H1 (cell line): ENCODE measurements at regions not wholly inside any gene's neighbourhood (a gene's known extent, or its start where the extent isn't known, plus 50 kb on each side); places are given as distances from the start of the nearest gene placed in this dataset.

Source experiments
- CTCF ChIA-PET: fragments of 300-600 bp; sonication (Branson Sonifier 250); formaldehyde crosslinking; loops from one replicate; lab custom pipeline; 2021; ENCODE audit not compliant: partially characterized antibody; lab: Charles Lee
- POLR2A ChIA-PET: fragments of 300-600 bp; sonication (Branson Sonifier 250); formaldehyde crosslinking; loops from one replicate; lab custom pipeline; 2021; ENCODE audit warnings: inconsistent platforms; ENCODE audit not compliant: partially characterized antibody; lab: Charles Lee
- DNase-seq, 2 experiments: peaks; one replicate each; pipeline versions ENCODE4 v3.0.0 to v3.0.0-alpha.2; 2010 to 2022; ENCODE audit warnings: low spot score in 2 of 2, low read depth in 1 of 2, mixed read lengths in 1 of 2
- FAIRE-seq: peaks from 2 replicates; lab custom pipeline; 2011; peaks lifted over from hg19 to GRCh38; lab: Jason Lieb, UNC
- H2AFZ ChIP-seq: 2 replicates; pipeline ENCODE4 v1.8.1; 2012; ENCODE audit warnings: low read length, inconsistent platforms
- H2AK5ac ChIP-seq: 2 replicates; pipeline ENCODE4 v1.6.1; 2013; ENCODE audit warnings: low read depth, low read length
- H2BK120ac ChIP-seq: replicated peaks from 2 replicates; pipeline ENCODE3; 2013; ENCODE audit warnings: low read depth, low read length, inconsistent platforms
- H2BK12ac ChIP-seq: 2 replicates; pipeline ENCODE4 v1.6.1; 2013; ENCODE audit warnings: low read depth, low read length
- H2BK15ac ChIP-seq: 2 replicates; pipeline ENCODE4 v1.6.1; 2013; ENCODE audit warnings: low read length
- H2BK20ac ChIP-seq: 2 replicates; pipeline ENCODE4 v1.6.1; 2013; ENCODE audit warnings: low read length
- H2BK5ac ChIP-seq: 2 replicates; pipeline ENCODE4 v1.6.1; 2013; ENCODE audit warnings: low read depth, low read length
- H3K14ac ChIP-seq: 2 replicates; pipeline ENCODE4 v1.6.1; 2013; ENCODE audit warnings: inconsistent platforms; ENCODE audit not compliant: insufficient read length
- H3K18ac ChIP-seq: 2 replicates; pipeline ENCODE4 v1.6.1; 2013; ENCODE audit warnings: low read length; ENCODE audit errors: extremely low read depth
- H3K23ac ChIP-seq: 2 replicates; pipeline ENCODE4 v1.6.1; 2013; ENCODE audit warnings: inconsistent platforms; ENCODE audit not compliant: insufficient read length
- H3K23me2 ChIP-seq: 2 replicates; pipeline ENCODE4 v1.6.1; 2013; ENCODE audit warnings: low read depth, low read length
- H3K27ac ChIP-seq: 2 replicates; pipeline ENCODE4 v1.6.1; 2011; ENCODE audit warnings: low read depth, low read length, inconsistent platforms
- H3K27me3 ChIP-seq, 4 experiments: replicated peaks in 1 of 4; 1 replicate in 1 of 4; 2 replicates in 3 of 4; pipeline versions ENCODE4 v1.6.1 to v1.8.1; 2011 to 2013; ENCODE audit warnings: low read length in 3 of 4, mild to moderate bottlenecking in 3 of 4, inconsistent platforms in 2 of 4, mixed read lengths in 2 of 4, moderate library complexity in 1 of 4; ENCODE audit not compliant: control insufficient read depth in 3 of 4, insufficient read depth in 3 of 4; ENCODE audit errors: extremely low read depth in 1 of 4
- H3K36me3 ChIP-seq, 4 experiments: 2 replicates each; pipeline versions ENCODE4 v1.6.1 to v1.8.1; 2011 to 2013; ENCODE audit warnings: mild to moderate bottlenecking in 4 of 4, low read length in 3 of 4, moderate library complexity in 2 of 4, control low read depth in 1 of 4, inconsistent platforms in 1 of 4; ENCODE audit not compliant: insufficient read depth in 4 of 4, control insufficient read depth in 2 of 4
- H3K4ac ChIP-seq: replicated peaks from 2 replicates; pipeline ENCODE3; 2013; ENCODE audit warnings: low read length, low read depth, mixed read lengths, inconsistent platforms; ENCODE audit not compliant: insufficient read length
- H3K4me1 ChIP-seq, 4 experiments: replicated peaks in 1 of 4; 1 replicate in 1 of 4; 2 replicates in 3 of 4; pipeline versions ENCODE4 v1.6.1 to v1.8.1; 2011 to 2013; ENCODE audit warnings: low read length in 3 of 4, inconsistent platforms in 2 of 4, mixed read lengths in 1 of 4; ENCODE audit not compliant: insufficient read depth in 4 of 4, control insufficient read depth in 3 of 4
- H3K4me2 ChIP-seq, 2 experiments: 2 replicates each; pipeline versions ENCODE4 v1.6.1 to v1.8.1; 2011 to 2013; ENCODE audit warnings: low read depth in 2 of 2, low read length in 2 of 2, control low read depth in 1 of 2, inconsistent platforms in 1 of 2, mild to moderate bottlenecking in 1 of 2; ENCODE audit not compliant: insufficient read depth in 1 of 2
- H3K4me3 ChIP-seq, 4 experiments: fragments of 200-600, 300-600 bp in 1 of 4; sonication (generic), shearing (Covaris generic), sonication (Bioruptor Twin) in 1 of 4; 2 replicates each; pipeline versions ENCODE4 v1.5.1 to v1.8.1; 2011 to 2016; ENCODE audit warnings: low read length in 4 of 4, low read depth in 3 of 4, control low read depth in 2 of 4, inconsistent platforms in 2 of 4, mild to moderate bottlenecking in 2 of 4, mixed read lengths in 1 of 4, moderate library complexity in 1 of 4; ENCODE audit not compliant: insufficient read depth in 2 of 4; ENCODE audit errors: extremely low read depth in 1 of 4
- H3K56ac ChIP-seq: replicated peaks from 2 replicates; pipeline ENCODE3; 2013; ENCODE audit warnings: low read depth, mild to moderate bottlenecking, mixed read lengths, low read length, inconsistent platforms; ENCODE audit not compliant: insufficient read length
- H3K79me1 ChIP-seq: 2 replicates; pipeline ENCODE4 v1.6.1; 2013; ENCODE audit warnings: low read depth, low read length, control low read depth
- H3K79me2 ChIP-seq, 2 experiments: 2 replicates each; pipeline versions ENCODE4 v1.6.1 to v1.8.1; 2012 to 2013; ENCODE audit warnings: low read length in 2 of 2, mild to moderate bottlenecking in 2 of 2, inconsistent platforms in 1 of 2; ENCODE audit not compliant: insufficient read depth in 2 of 2, control insufficient read depth in 1 of 2
- H3K9ac ChIP-seq, 4 experiments: replicated peaks in 1 of 4; 1 replicate in 1 of 4; 2 replicates in 3 of 4; pipeline versions ENCODE4 v1.6.1 to v1.8.1; 2011 to 2013; ENCODE audit warnings: low read depth in 3 of 4, low read length in 3 of 4, control low read depth in 2 of 4, mild to moderate bottlenecking in 2 of 4, moderate library complexity in 2 of 4, inconsistent platforms in 1 of 4; ENCODE audit errors: extremely low read depth in 1 of 4
- H3K9me3 ChIP-seq, 2 experiments: 2 replicates each; pipeline versions ENCODE4 v1.6.1 to v1.8.1; 2012 to 2013; ENCODE audit warnings: mild to moderate bottlenecking in 2 of 2, moderate library complexity in 2 of 2, control low read depth in 1 of 2, inconsistent platforms in 1 of 2, low read depth in 1 of 2, low read length in 1 of 2, mixed read lengths in 1 of 2; ENCODE audit not compliant: insufficient read depth in 2 of 2
- H4K20me1 ChIP-seq, 2 experiments: replicated peaks in 1 of 2; 2 replicates each; pipeline versions ENCODE3 to v1.8.1; 2011 to 2013; ENCODE audit warnings: inconsistent platforms in 2 of 2, low read length in 2 of 2, mild to moderate bottlenecking in 1 of 2; ENCODE audit not compliant: insufficient read depth in 2 of 2, control insufficient read depth in 1 of 2
- H4K5ac ChIP-seq: 2 replicates; pipeline ENCODE4 v1.6.1; 2013; ENCODE audit warnings: low read length, low read depth, mixed read lengths, inconsistent platforms; ENCODE audit not compliant: insufficient read length
- H4K8ac ChIP-seq: 2 replicates; pipeline ENCODE4 v1.8.0; 2013; ENCODE audit warnings: mild to moderate bottlenecking, moderate library complexity, low read length, inconsistent platforms; ENCODE audit not compliant: insufficient read depth; ENCODE audit errors: extremely low read depth
- H4K91ac ChIP-seq: replicated peaks from 2 replicates; pipeline ENCODE3; 2013; ENCODE audit warnings: low read length, mixed read lengths, inconsistent platforms; ENCODE audit not compliant: insufficient read length
- BRCA1 ChIP-seq: IDR thresholded peaks from 2 replicates; pipeline ENCODE4 v1.6.1; 2012; ENCODE audit warnings: low read depth, low read length, improper control_type of control experiment
- CREB1 ChIP-seq: IDR thresholded peaks from 2 replicates; pipeline ENCODE4 v1.6.1; 2012; ENCODE audit warnings: inconsistent platforms
- HDAC2 ChIP-seq, 2 experiments: fragments of 300-600 bp in 1 of 2; sonication (generic) in 1 of 2; IDR thresholded peaks; 2 replicates each; pipeline ENCODE4 v1.6.1; 2011 to 2012; ENCODE audit warnings: low read depth in 2 of 2, low read length in 2 of 2, mild to moderate bottlenecking in 2 of 2, moderate library complexity in 2 of 2, borderline replicate concordance in 1 of 2, inconsistent platforms in 1 of 2
- HDAC6 ChIP-seq: IDR thresholded peaks from one replicate; pipeline ENCODE4 v1.7.1; 2012; ENCODE audit warnings: low read depth, mild to moderate bottlenecking, inconsistent platforms, low read length, moderate library complexity
- NRF1 ChIP-seq: IDR thresholded peaks from 2 replicates; pipeline ENCODE4 v1.6.1; 2011; ENCODE audit warnings: mild to moderate bottlenecking, low read depth, low read length, improper control_type of control experiment
- PHF8 ChIP-seq: fragments of 200-600 bp; sonication (generic); conservative IDR thresholded peaks from 2 replicates; pipeline ENCODE4 v1.7.1; 2012; ENCODE audit warnings: low read depth, mild to moderate bottlenecking, inconsistent platforms, low read length, moderate library complexity
- POLR2A ChIP-seq, 2 experiments: IDR thresholded peaks; 1 replicate in 1 of 2; 2 replicates in 1 of 2; pipeline ENCODE4 v1.6.1; 2011; ENCODE audit warnings: low read depth in 2 of 2, low read length in 2 of 2, mild to moderate bottlenecking in 2 of 2; ENCODE audit errors: control extremely low read depth in 1 of 2
- POLR2AphosphoS5 ChIP-seq: IDR thresholded peaks from 2 replicates; pipeline ENCODE4 v1.6.1; 2011; ENCODE audit warnings: low read depth, low read length
- RFX5 ChIP-seq: IDR thresholded peaks from 2 replicates; pipeline ENCODE4 v1.6.1; 2011; ENCODE audit warnings: low read depth, low read length, improper control_type of control experiment, borderline replicate concordance
- whole genome bisulfite sequencing, 2 experiments: shearing (Covaris generic) in 1 of 2; methylation state at CpG; one replicate each; pipeline versions ENCODE4 v1.1.6 to v1.1.7; 2013 to 2015; ENCODE audit warnings: low lambda C conversion rate in 2 of 2, mixed read lengths in 2 of 2, inconsistent platforms in 1 of 2, low coverage in 1 of 2, missing lambda C conversion rate in 1 of 2; ENCODE audit not compliant: insufficient replicate concordance in 2 of 2, insufficient coverage in 1 of 2, insufficient read length in 1 of 2; ENCODE audit errors: extremely low coverage in 1 of 2, missing lambda C conversion rate in 1 of 2; 5-methylcytosine and 5-hydroxymethylcytosine counted together
- TF ChIP-seq, protein P1 (sequence below): IDR thresholded peaks from 2 replicates; pipeline ENCODE4 v1.6.1; 2012; ENCODE audit warnings: inconsistent platforms

DNA sequence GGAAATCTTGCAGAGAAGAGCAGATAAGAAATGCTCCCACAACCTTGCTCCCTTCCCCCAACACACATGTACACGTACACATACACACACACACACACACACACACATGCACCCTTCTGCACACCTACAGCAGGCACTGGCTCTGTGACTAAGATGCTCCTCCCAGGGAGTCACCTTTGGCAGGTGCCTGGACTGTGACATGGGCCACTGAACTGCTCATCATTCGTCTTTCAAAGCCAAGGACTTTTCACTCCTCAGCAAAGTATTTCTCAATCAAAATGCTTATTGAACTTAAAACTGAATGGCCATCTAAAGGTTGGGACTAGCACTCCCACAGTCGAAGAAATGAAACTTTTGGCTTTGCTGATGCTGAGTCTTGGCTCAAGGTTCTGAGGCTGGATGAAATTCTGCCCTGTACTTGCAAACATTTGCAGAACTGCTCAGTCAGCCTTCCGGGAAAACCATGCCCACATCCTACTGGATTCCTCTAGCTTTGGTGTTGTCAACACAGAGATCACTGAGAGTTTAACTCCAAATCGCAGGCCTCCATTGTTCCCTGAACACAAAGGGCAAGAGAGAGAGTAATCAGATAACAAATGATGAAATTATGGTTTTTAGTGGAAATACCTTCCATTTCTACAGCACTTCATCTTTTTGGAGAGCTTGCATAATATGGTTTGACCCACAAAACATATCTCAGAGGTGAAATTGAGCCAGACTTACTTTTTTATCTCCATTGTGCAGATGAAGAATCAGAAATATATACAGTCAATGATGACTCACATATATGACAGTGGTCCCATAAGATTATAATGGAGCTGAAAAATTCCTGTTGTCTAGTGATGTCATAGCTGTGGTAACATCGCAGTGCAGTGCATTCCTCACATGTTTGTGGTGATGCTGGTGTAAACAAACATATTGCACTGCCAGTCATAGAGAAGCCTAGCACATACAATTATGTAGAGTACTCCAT is 72.4 kb upstream of the BCAR3 start:
- no peak overlapping the region for H2AFZ ChIP-seq
- WGBS, 2 experiments, result 80% methylated on average over 6 of the region's 6 CpGs; no CpG with 5 or more reads in 1 of the 2 experiments

More for the DNA sequence above, 72.4 kb upstream of the BCAR3 start:
- Histone ChIP-seq H3K23me2 (no peaks in the 10 kb centered on the region; the same call in 1 of the 2 replicates), H3K4me1 (0 out of 7 replicates have a peak, but pooled peaks cover 0 to 2% (median 0%) of the 10 kb centered on the region in 4 experiments), H3K79me1 (no peaks in the 10 kb centered on the region), H3K4me3 (no peak overlapping the region), H3K18ac (no peak overlapping the region), H2BK15ac (no peak overlapping the region), H4K5ac (no peak overlapping the region), H3K4ac (no peak overlapping the region), H3K9ac (no peak overlapping the region), H3K27ac (no peak overlapping the region), H3K56ac (no peak overlapping the region), H3K36me3 (no peaks in the 10 kb centered on the region; a peak in 1 of 8 replicates), H3K14ac (no peak overlapping the region), H3K23ac (no peak overlapping the region), H2BK12ac (no peak overlapping the region), H3K9me3 (no peaks in the 10 kb centered on the region), H3K79me2 (no peaks in the 10 kb centered on the region), H3K27me3 (no peaks in the 10 kb centered on the region), H4K8ac (no peak overlapping the region), H2BK120ac (no peak overlapping the region), H4K91ac (no peak overlapping the region), H2BK20ac (no peak overlapping the region), H2BK5ac (no peak overlapping the region), H3K4me2 (no peak overlapping the region), H2AK5ac (no peak overlapping the region), H4K20me1 (no peaks in the 10 kb centered on the region)
- DNase-seq, result no peak
- ChIA-PET CTCF (interaction anchor here (1.0 to 4.4 kb wide), 12 partner anchors 9 to 125 kb away, joined by 3 to 18 read pairs (median 4); no protein-coding TSS in a partner anchor), POLR2A (no interaction called here)
- TF ChIP-seq HDAC6 (no peak), POLR2A (IDR thresholded peaks at IDR 0.05; ENCODE audit: control extremely low read depth in 1 of 2, low read depth in 2 of 2, low read length in 2 of 2) (no peak), NRF1 (no peak), HDAC2 (IDR thresholded peaks at IDR 0.05; ENCODE audit: borderline replicate concordance in 1 of 2, low read depth in 2 of 2, low read length in 2 of 2) (no peak), RFX5 (no peak), CREB1 (no peak), PHF8 (no peak), POLR2AphosphoS5 (no peak), BRCA1 (no peak)
- TF ChIP-seq, protein P1, sequence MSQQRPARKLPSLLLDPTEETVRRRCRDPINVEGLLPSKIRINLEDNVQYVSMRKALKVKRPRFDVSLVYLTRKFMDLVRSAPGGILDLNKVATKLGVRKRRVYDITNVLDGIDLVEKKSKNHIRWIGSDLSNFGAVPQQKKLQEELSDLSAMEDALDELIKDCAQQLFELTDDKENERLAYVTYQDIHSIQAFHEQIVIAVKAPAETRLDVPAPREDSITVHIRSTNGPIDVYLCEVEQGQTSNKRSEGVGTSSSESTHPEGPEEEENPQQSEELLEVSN, result no peak
- no peak for FAIRE-seq
